ENCODE measurements at regions not wholly inside any gene's neighbourhood (a gene's known extent, or its start where the extent isn't known, plus 50 kb on each side); places are given as distances from the start of the nearest gene placed in this dataset.
"Not testable (repeated sequence)": the region's sequence is repeated elsewhere in the genome, so short reads cannot be mapped to it uniquely, and the experiment has no call there.

GRCh38 chr5:98163796-98164493 lies 609.5 kb upstream of the RGMB start:
- no peak for DNase-seq
- in situ Hi-C loops (cut with HindIII; ENCODE audit: low pct_ligation_motif_present, low pct_unique_long_range_greater_than_20kb, low sequenced_read_pairs) = no loop called here

GRCh38 chr5:98168871-98169270 lies 604.6 kb upstream of the RGMB start:
- no peak for DNase-seq
- in situ Hi-C loops (cut with HindIII; ENCODE audit: low pct_ligation_motif_present, low pct_unique_long_range_greater_than_20kb, low sequenced_read_pairs) = no loop called here

- in situ Hi-C loops (cut with HindIII; ENCODE audit: low pct_ligation_motif_present, low pct_unique_long_range_greater_than_20kb, low sequenced_read_pairs) = no loop called here
- no peak for DNase-seq
Observed at GRCh38 chr5:98170994-98171393, 602.5 kb upstream of the RGMB start.

- in situ Hi-C loops (cut with HindIII; ENCODE audit: low pct_ligation_motif_present, low pct_unique_long_range_greater_than_20kb, low sequenced_read_pairs) = no loop called here
- no peak for DNase-seq
Observed at GRCh38 chr5:98173334-98173733, 600.1 kb upstream of the RGMB start.

DNA sequence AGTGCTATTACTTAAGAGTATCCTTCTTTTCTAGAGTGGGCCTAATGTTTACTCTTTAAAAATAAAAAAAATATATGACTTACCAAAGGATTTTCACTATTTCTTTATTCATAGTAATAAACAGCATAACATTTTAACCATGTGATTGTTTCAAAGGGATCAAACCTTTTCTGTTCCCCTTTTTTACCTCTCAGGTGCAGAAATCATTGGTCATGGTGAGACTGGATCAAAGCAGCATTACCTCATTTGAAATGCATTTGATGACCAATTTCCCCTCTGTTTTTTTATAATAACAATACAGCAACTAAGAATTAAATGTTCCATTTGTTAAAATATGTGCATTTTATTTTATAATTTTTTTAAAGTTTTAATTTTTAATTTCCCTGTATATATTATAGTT lies 598.0 kb upstream of the RGMB start:
- DNase-seq = no peak
- in situ Hi-C loops (cut with HindIII; ENCODE audit: low pct_ligation_motif_present, low pct_unique_long_range_greater_than_20kb, low sequenced_read_pairs) = no loop called here

GRCh38 chr5:98179791-98180755 lies 593.4 kb upstream of the RGMB start:
- DNase-seq = no peak
- in situ Hi-C loops (cut with HindIII; ENCODE audit: low pct_ligation_motif_present, low pct_unique_long_range_greater_than_20kb, low sequenced_read_pairs) = no loop called here

- in situ Hi-C loops (cut with HindIII; ENCODE audit: low pct_ligation_motif_present, low pct_unique_long_range_greater_than_20kb, low sequenced_read_pairs) = no loop called here
- DNase-seq = no peak
Observed at GRCh38 chr5:98186128-98186527, 587.3 kb upstream of the RGMB start.

GRCh38 chr5:98187945-98188344 lies 585.5 kb upstream of the RGMB start:
- in situ Hi-C loops (cut with HindIII; ENCODE audit: low pct_ligation_motif_present, low pct_unique_long_range_greater_than_20kb, low sequenced_read_pairs) = no loop called here
- no peak for DNase-seq

DNA sequence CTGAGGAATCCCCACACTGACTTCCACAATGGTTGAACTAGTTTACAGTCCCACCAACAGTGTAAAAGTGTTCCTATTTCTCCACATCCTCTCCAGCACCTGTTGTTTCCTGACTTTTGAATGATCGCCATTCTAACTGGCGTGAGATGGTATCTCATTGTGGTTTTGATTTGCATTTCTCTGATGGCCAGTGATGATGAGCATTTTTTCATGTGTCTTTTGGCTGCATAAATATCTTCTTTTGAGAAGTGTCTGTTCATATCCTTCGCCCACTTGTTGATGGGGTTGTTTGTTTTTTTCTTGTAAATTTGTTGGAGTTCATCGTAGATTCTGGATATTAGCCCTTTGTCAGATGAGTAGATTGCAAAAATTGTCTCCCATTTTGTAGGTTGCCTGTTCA lies 583.1 kb upstream of the RGMB start:
- DNase-seq; in situ Hi-C loops (cut with HindIII; ENCODE audit: low pct_ligation_motif_present, low pct_unique_long_range_greater_than_20kb, low sequenced_read_pairs): not testable (repeated sequence)

GRCh38 chr5:98193921-98194760 lies 579.3 kb upstream of the RGMB start:
- DNase-seq = no peak
- in situ Hi-C loops (cut with HindIII; ENCODE audit: low pct_ligation_motif_present, low pct_unique_long_range_greater_than_20kb, low sequenced_read_pairs) = no loop called here

DNA sequence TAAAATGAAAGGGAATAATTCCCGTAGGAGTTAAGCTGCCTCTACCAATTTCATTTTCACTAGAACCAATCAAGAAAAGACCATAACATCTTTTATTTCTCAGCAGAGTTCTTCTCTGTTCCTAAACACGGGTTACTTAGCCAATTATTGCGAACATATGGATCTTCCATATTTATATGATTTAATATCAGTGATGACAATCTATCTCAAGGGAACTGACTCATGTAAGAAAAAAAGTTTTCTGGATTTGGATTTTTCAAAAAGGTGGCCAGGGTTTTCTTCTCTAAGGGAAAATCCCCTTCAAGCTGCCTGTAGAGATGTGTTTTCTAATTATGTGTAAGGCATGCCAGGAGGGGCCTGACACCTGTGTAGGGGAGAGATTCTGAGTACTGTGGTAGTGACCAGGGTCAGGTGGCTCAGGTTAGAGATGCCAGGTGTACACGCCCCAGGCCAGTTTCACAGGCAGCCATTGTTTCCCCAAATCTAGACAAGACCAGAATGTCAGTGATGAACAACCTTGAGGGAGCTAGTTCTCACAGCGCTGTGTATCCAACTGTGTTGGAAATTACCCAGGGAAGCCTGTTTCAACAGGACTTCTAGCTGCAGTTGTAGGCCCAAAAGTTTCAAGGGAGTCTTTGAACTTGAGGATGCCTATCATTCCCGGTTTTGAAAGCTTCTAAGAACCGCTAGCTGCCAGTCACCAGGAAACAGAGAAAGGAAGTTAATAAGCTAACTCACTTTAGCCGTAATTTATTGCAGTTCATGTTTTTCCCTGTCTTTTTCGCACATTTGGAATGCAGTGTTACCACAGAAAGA lies 572.5 kb upstream of the RGMB start:
- no peak for DNase-seq
- in situ Hi-C loops (cut with HindIII; ENCODE audit: low pct_ligation_motif_present, low pct_unique_long_range_greater_than_20kb, low sequenced_read_pairs) = no loop called here

DNA sequence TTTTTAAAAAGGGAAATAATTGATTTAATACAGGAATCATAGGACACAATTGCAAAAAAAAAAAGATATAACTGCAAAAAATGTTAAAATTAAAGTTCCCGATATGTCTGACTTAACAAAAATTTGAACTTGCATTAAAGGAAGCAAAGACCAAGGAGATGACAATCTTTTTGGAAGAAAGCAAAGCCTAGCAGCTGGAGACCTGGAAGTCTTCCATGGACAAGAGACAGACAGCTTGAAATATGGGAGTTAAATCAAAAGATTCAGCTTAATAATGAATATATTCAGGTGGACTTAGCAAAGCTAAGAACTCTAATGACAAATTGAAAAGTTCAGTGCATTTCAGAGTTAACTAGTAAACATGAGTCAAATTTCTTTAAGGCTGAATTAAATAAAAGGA lies 568.7 kb upstream of the RGMB start:
- DNase-seq = no peak
- in situ Hi-C loops (cut with HindIII; ENCODE audit: low pct_ligation_motif_present, low pct_unique_long_range_greater_than_20kb, low sequenced_read_pairs) = no loop called here

- in situ Hi-C loops (cut with HindIII; ENCODE audit: low pct_ligation_motif_present, low pct_unique_long_range_greater_than_20kb, low sequenced_read_pairs) = no loop called here
- DNase-seq = peak; percentile 71
Observed at GRCh38 chr5:98205691-98206461, 567.6 kb upstream of the RGMB start.

GRCh38 chr5:98206566-98206965 lies 566.9 kb upstream of the RGMB start:
- no peak for DNase-seq
- in situ Hi-C loops (cut with HindIII; ENCODE audit: low pct_ligation_motif_present, low pct_unique_long_range_greater_than_20kb, low sequenced_read_pairs) = no loop called here

GRCh38 chr5:98209418-98209817 lies 564.0 kb upstream of the RGMB start:
- DNase-seq = no peak
- in situ Hi-C loops (cut with HindIII; ENCODE audit: low pct_ligation_motif_present, low pct_unique_long_range_greater_than_20kb, low sequenced_read_pairs) = no loop called here

DNA sequence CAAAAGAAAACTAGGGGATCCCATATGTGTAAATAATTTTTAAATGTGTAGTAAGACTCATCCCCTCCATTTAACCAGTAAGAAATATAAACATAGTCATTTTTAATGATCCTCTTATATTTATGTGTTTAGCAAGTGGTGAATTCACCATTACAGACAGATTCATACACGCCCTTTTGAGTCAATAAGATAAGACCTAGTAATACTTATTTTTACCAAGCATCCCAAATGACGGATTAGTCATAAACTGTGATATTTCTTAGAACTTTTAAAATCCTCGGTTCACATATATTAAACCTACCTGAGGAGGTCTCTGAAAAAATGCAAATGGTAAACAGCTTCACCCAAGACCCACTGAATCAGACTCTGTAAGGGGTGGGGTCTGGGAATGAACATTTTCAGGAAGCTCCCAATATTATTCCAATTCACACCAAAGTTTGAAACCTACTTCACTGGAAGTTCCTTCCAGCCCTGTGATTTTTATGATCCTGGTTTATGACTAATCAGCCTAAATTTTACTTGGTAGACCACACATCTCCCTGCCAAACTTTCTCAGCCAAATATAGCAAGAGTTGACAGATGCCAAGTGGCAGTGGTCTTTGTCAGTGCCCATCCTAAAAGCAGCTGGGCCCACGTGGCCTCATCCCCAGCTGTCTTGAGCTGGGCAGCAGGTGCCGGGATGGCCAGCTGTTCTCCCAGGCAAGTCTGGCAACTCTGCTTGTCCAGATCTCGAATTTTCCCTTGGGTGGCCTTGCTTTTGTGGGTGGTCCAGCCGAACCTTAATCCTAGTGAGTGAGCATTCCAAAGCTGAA lies 559.0 kb upstream of the RGMB start:
- in situ Hi-C loops (cut with HindIII; ENCODE audit: low pct_ligation_motif_present, low pct_unique_long_range_greater_than_20kb, low sequenced_read_pairs) = no loop called here
- DNase-seq = no peak

DNA sequence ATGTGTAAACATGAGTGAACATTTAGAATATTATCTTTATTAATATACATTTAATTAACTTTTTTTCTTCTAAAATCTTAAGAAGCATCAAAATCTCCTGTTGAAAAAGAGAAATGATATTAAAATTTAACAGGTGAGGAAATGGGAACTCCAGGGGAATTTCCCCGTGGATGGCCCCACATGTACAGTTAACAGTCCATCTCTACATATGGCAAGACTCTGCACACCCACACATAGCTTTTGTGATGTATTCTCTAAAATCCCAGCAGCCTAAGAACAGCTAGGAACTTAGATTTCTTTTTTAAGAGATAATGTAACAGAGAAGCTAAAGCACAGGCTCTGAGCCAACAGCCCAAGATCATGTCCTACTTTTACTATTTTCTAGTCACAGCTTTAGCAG lies 556.3 kb upstream of the RGMB start:
- DNase-seq = no peak
- in situ Hi-C loops (cut with HindIII; ENCODE audit: low pct_ligation_motif_present, low pct_unique_long_range_greater_than_20kb, low sequenced_read_pairs) = no loop called here
